Psoas muscle (tissue), 7 donors: ENCODE measurements at regions not wholly inside any gene's neighbourhood (a gene's known extent, or its start where the extent isn't known, plus 50 kb on each side); places are given as distances from the start of the nearest gene placed in this dataset.
"Not testable (repeated sequence)": the region's sequence is repeated elsewhere in the genome, so short reads cannot be mapped to it uniquely, and the experiment has no call there.

Experiments used
- ATAC-seq, 4 donors: fragments of 200-7000 bp; cut with Tn5 transposase; one replicate each; pipeline ENCODE4 v1.9.1; 2020; ENCODE audit warnings: moderate library complexity in 3 of 4, mild to moderate bottlenecking in 2 of 4
- DNase-seq, 2 donors: peaks; one replicate each; pipeline ENCODE4 v3.0.0-alpha.2; 2020
- H3K27ac ChIP-seq: fragments of 200-600 bp; one replicate; pipeline ENCODE4 v1.8.0; 2022
- H3K27me3 ChIP-seq, 3 donors: fragments of 200-600 bp in 1 of 3; one replicate each; pipeline versions ENCODE4 v1.6.1 to v1.8.0; 2013 to 2022; ENCODE audit warnings: low read length in 2 of 3, mild to moderate bottlenecking in 2 of 3, moderate library complexity in 1 of 3; ENCODE audit not compliant: insufficient read depth in 3 of 3
- H3K36me3 ChIP-seq, 2 donors: fragments of 200-600 bp in 1 of 2; one replicate each; pipeline versions ENCODE4 v1.6.1 to v1.8.0; 2013 to 2022; ENCODE audit warnings: low read depth in 1 of 2, mild to moderate bottlenecking in 1 of 2, moderate library complexity in 1 of 2; ENCODE audit not compliant: insufficient read depth in 1 of 2
- H3K4me1 ChIP-seq: fragments of 200-600 bp; one replicate; pipeline ENCODE4 v1.8.0; 2022
- H3K4me3 ChIP-seq: fragments of 200-600 bp; one replicate; pipeline ENCODE4 v1.8.0; 2022; ENCODE audit warnings: mild to moderate bottlenecking
- H3K9me3 ChIP-seq: fragments of 200-600 bp; one replicate; pipeline ENCODE4 v1.8.0; 2022
- CTCF ChIP-seq: fragments of 200-600 bp; IDR thresholded peaks from one replicate; pipeline ENCODE4 v1.8.0; 2022; ENCODE audit warnings: antibody characterized with exemption
- WGBS, 3 donors: extraction: QIAGEN DNeasy Blood & Tissue Kit; methylation state at CpG; one replicate each; pipeline versions ENCODE4 v1.1.6 to v1.1.7; 2013; 5-methylcytosine and 5-hydroxymethylcytosine counted together
- intact Hi-C, 2 donors: fragments of 100-400 bp; cut with DNase I; formaldehyde crosslinking; loops; one replicate each; pipeline versions ENCODE4 v1.11.0 to v1.14.2; 2022
- donor health status: healthy with polysubstance abuse.
- donor health status: DM: no; HTN: no; CAD: no; lungs with moderate emphysema.
- donor health status: Bipolar disorder and iron deficiency.
- donor health status: healthy.
- donor health status: DM: yes; HTN: yes; CAD: no.
- donor health status: DM: no; HTN: no; CAD: no.
- donor health status: DM: yes; HTN: yes; CAD: no.

- 87 to 93% (median 90%) methylated on average over 16 to 17 of the region's 17 CpGs for WGBS, 3 donors
- no peaks in the 10 kb centered on the region for H3K9me3 ChIP-seq
- intact Hi-C loops = no loop called here
- H3K27me3 ChIP-seq = no peaks in the 10 kb centered on the region
- no peak for TF ChIP-seq CTCF
- H3K4me3 ChIP-seq = no peak overlapping the region
- H3K27ac ChIP-seq = no peak overlapping the region
- no peak for DNase-seq
- ATAC-seq = no peak
- H3K36me3 ChIP-seq = no peaks in the 10 kb centered on the region
- H3K4me1 ChIP-seq = no peaks in the 10 kb centered on the region
Measured at GRCh38 chr16:29192329-29193247, 207.7 kb downstream of the LAT start.

- H3K27me3 ChIP-seq, H3K4me3 ChIP-seq, H3K9me3 ChIP-seq, H3K27ac ChIP-seq, ATAC-seq, intact Hi-C loops, DNase-seq, H3K36me3 ChIP-seq, H3K4me1 ChIP-seq: not testable (repeated sequence)
- 92 to 96% (median 95%) methylated on average over 12 of the region's 12 CpGs for WGBS, 3 donors
Measured at GRCh38 chr16:29191636-29192180, 206.9 kb downstream of the LAT start.

GRCh38 chr16:29190553-29191431 lies 205.9 kb downstream of the LAT start:
- H3K9me3 ChIP-seq, H3K27me3 ChIP-seq, DNase-seq, H3K4me1 ChIP-seq, H3K4me3 ChIP-seq, intact Hi-C loops, H3K36me3 ChIP-seq, H3K27ac ChIP-seq, ATAC-seq: not testable (repeated sequence)
- WGBS, 3 donors = 83 to 88% (median 85%) methylated on average over 14 to 19 of the region's 19 CpGs

- H3K36me3 ChIP-seq, H3K27ac ChIP-seq, H3K4me3 ChIP-seq, DNase-seq, H3K9me3 ChIP-seq, intact Hi-C loops, H3K4me1 ChIP-seq, ATAC-seq: not testable (repeated sequence)
- WGBS, 3 donors = 91 to 95% (median 92%) methylated on average over 9 of the region's 9 CpGs
- H3K27me3 ChIP-seq = peaks cover 0 to 16% (median 0%) of the 10 kb centered on the region in 3 donors
Measured at GRCh38 chr16:29188806-29189205, 204.0 kb downstream of the LAT start.

- H3K36me3 ChIP-seq, ATAC-seq, H3K4me3 ChIP-seq, DNase-seq, H3K9me3 ChIP-seq, H3K4me1 ChIP-seq, intact Hi-C loops, H3K27ac ChIP-seq: not testable (repeated sequence)
- 51 to 74% (median 58%) methylated on average over 34 to 35 of the region's 35 CpGs for WGBS, 3 donors
- H3K27me3 ChIP-seq = peaks cover 0 to 21% (median 8%) of the 10 kb centered on the region in 3 donors
Measured at GRCh38 chr16:29186306-29187220, 201.7 kb downstream of the LAT start.

GRCh38 chr16:29185872-29186271 lies 201.0 kb downstream of the LAT start:
- DNase-seq, intact Hi-C loops, ATAC-seq, H3K9me3 ChIP-seq, H3K4me1 ChIP-seq, H3K27ac ChIP-seq, H3K36me3 ChIP-seq, H3K4me3 ChIP-seq: not testable (repeated sequence)
- WGBS, 3 donors = 52 to 84% (median 59%) methylated on average over 9 of the region's 9 CpGs
- peaks cover 0 to 21% (median 8%) of the 10 kb centered on the region in 3 donors for H3K27me3 ChIP-seq

- Histone ChIP-seq H3K27me3 (peaks cover 0 to 21% (median 8%) of the 10 kb centered on the region in 3 donors), H3K4me3 (peak overlapping the region; percentile 25)
- H3K9me3 ChIP-seq, intact Hi-C loops, H3K27ac ChIP-seq, H3K36me3 ChIP-seq, H3K4me1 ChIP-seq: not testable (repeated sequence)
- DNase-seq = peak; percentile 76 to 82
- peak; percentile 73 to 90 (median 80) for ATAC-seq
- 37 to 55% (median 42%) methylated on average over 38 to 41 of the region's 41 CpGs for WGBS, 3 donors
Measured at GRCh38 chr16:29184738-29185438, 200.0 kb downstream of the LAT start.

- ATAC-seq, H3K9me3 ChIP-seq, H3K27ac ChIP-seq, DNase-seq, intact Hi-C loops, H3K4me1 ChIP-seq, H3K36me3 ChIP-seq, H3K4me3 ChIP-seq: not testable (repeated sequence)
- WGBS, 3 donors = 51 to 59% (median 58%) methylated on average over 24 to 25 of the region's 25 CpGs
- H3K27me3 ChIP-seq = peaks cover 0 to 21% (median 8%) of the 10 kb centered on the region in 3 donors
Measured at GRCh38 chr16:29182940-29183868, 198.4 kb downstream of the LAT start.
